Endothelial cell (in vitro differentiated cells): ENCODE measurements at regions not wholly inside any gene's neighbourhood (a gene's known extent, or its start where the extent isn't known, plus 50 kb on each side); places are given as distances from the start of the nearest gene placed in this dataset.

Experiments used
- DNase-seq: peaks from one replicate; pipeline ENCODE4 v3.0.0; 2021; ENCODE audit warnings: low spot score
- H3K27ac Mint-ChIP-seq: one replicate; pipeline ENCODE4 v1.8.0; 2021; ENCODE audit warnings: mixed read lengths, inconsistent platforms; ENCODE audit not compliant: unreplicated experiment
- H3K27me3 Mint-ChIP-seq: one replicate; pipeline ENCODE4 v1.8.0; 2021; ENCODE audit warnings: mild to moderate bottlenecking, moderate library complexity, mixed read lengths, inconsistent platforms; ENCODE audit not compliant: unreplicated experiment
- H3K36me3 Mint-ChIP-seq: one replicate; pipeline ENCODE4 v1.8.0; 2021; ENCODE audit warnings: mild to moderate bottlenecking, low read depth, mixed read lengths, inconsistent platforms; ENCODE audit not compliant: unreplicated experiment
- H3K4me1 Mint-ChIP-seq: one replicate; pipeline ENCODE4 v1.8.0; 2021; ENCODE audit warnings: mild to moderate bottlenecking, mixed read lengths, inconsistent platforms; ENCODE audit not compliant: unreplicated experiment
- H3K4me3 Mint-ChIP-seq: one replicate; pipeline ENCODE4 v1.8.0; 2021; ENCODE audit warnings: mild to moderate bottlenecking, mixed read lengths, inconsistent platforms; ENCODE audit not compliant: unreplicated experiment
- H3K9me3 Mint-ChIP-seq: one replicate; pipeline ENCODE4 v1.8.0; 2021; ENCODE audit warnings: mixed read lengths, inconsistent platforms; ENCODE audit not compliant: unreplicated experiment
- CTCF ChIP-seq: fragments of 200-600 bp; sonication (generic); IDR thresholded peaks from one replicate; pipeline ENCODE4 v1.5.0; 2021; ENCODE audit warnings: antibody characterized with exemption; ENCODE audit not compliant: unreplicated experiment

GRCh38 chr5:143546394-143546793, 142.9 kb upstream of the NR3C1 start:
- H3K36me3 Mint-ChIP-seq: no peaks in the 10 kb centered on the region
- H3K9me3 Mint-ChIP-seq: no peaks in the 10 kb centered on the region
- no peak overlapping the region for H3K4me3 Mint-ChIP-seq
- no peak for TF ChIP-seq CTCF
- H3K27ac Mint-ChIP-seq: no peak overlapping the region
- no peak for DNase-seq
- H3K27me3 Mint-ChIP-seq: no peaks in the 10 kb centered on the region
- no peaks in the 10 kb centered on the region for H3K4me1 Mint-ChIP-seq

GRCh38 chr5:143544606-143545005, 141.1 kb upstream of the NR3C1 start:
- Mint-ChIP-seq H3K9me3 (no peaks in the 10 kb centered on the region), H3K36me3 (no peaks in the 10 kb centered on the region), H3K27me3 (no peaks in the 10 kb centered on the region), H3K4me1 (no peaks in the 10 kb centered on the region), H3K4me3 (no peak overlapping the region), H3K27ac (no peak overlapping the region)
- TF ChIP-seq CTCF: no peak
- DNase-seq: no peak

GRCh38 chr5:143543358-143544255, 140.1 kb upstream of the NR3C1 start:
- TF ChIP-seq CTCF: no peak
- Mint-ChIP-seq H3K27ac (no peak overlapping the region), H3K36me3 (no peaks in the 10 kb centered on the region), H3K4me3 (no peak overlapping the region), H3K9me3 (no peaks in the 10 kb centered on the region), H3K27me3 (no peaks in the 10 kb centered on the region), H3K4me1 (no peaks in the 10 kb centered on the region)
- no peak for DNase-seq

GRCh38 chr5:143542798-143543144, 139.3 kb upstream of the NR3C1 start:
- H3K36me3 Mint-ChIP-seq: no peaks in the 10 kb centered on the region
- no peak for TF ChIP-seq CTCF
- H3K4me1 Mint-ChIP-seq: no peaks in the 10 kb centered on the region
- no peak overlapping the region for H3K27ac Mint-ChIP-seq
- DNase-seq: no peak
- H3K27me3 Mint-ChIP-seq: no peaks in the 10 kb centered on the region
- no peak overlapping the region for H3K4me3 Mint-ChIP-seq
- no peaks in the 10 kb centered on the region for H3K9me3 Mint-ChIP-seq
